ENCODE measurements at regions not wholly inside any gene's neighbourhood (a gene's known extent, or its start where the extent isn't known, plus 50 kb on each side); places are given as distances from the start of the nearest gene placed in this dataset.
"Not testable (repeated sequence)": the region's sequence is repeated elsewhere in the genome, so short reads cannot be mapped to it uniquely, and the experiment has no call there.

- TF ChIP-seq CTCF (conservative IDR thresholded peaks at IDR 0.05; ENCODE audit: low read depth in 2 of 2); NANOG (IDR thresholded peaks at IDR 0.05; ENCODE audit: borderline replicate concordance); POLR2AphosphoS5 (IDR thresholded peaks at IDR 0.05; ENCODE audit: low read depth); REST (IDR thresholded peaks at IDR 0.05; ENCODE audit: unreplicated experiment): not testable (repeated sequence)
Observed at GRCh38 chr2:89171174-89171519, 479.7 kb downstream of the RPIA start.
